GM20000 (cell line): ENCODE measurements at regions not wholly inside any gene's neighbourhood (a gene's known extent, or its start where the extent isn't known, plus 50 kb on each side); places are given as distances from the start of the nearest gene placed in this dataset.
"Not testable (repeated sequence)": the region's sequence is repeated elsewhere in the genome, so short reads cannot be mapped to it uniquely, and the experiment has no call there.

Experiments
- DNase-seq: peaks from one replicate; pipeline ENCODE4 v3.0.0; 2012; ENCODE audit warnings: low spot score

GRCh38 chr9:138174954-138175353, 297.4 kb downstream of the CACNA1B start:
- DNase-seq = not testable (repeated sequence)

GRCh38 chr9:138175354-138175753, 297.8 kb downstream of the CACNA1B start:
- DNase-seq = not testable (repeated sequence)

GRCh38 chr9:138177091-138177490, 299.5 kb downstream of the CACNA1B start:
- not testable (repeated sequence) for DNase-seq

- DNase-seq = peak; percentile 8
Measured at GRCh38 chr9:138179003-138179402, 301.4 kb downstream of the CACNA1B start.

- not testable (repeated sequence) for DNase-seq
Measured at GRCh38 chr9:138179671-138180070, 302.1 kb downstream of the CACNA1B start.

- DNase-seq = not testable (repeated sequence)
Measured at GRCh38 chr9:138181963-138182362, 304.4 kb downstream of the CACNA1B start.

- not testable (repeated sequence) for DNase-seq
Measured at GRCh38 chr9:138197156-138197555, 319.6 kb downstream of the CACNA1B start.

GRCh38 chr9:138198963-138199362, 321.4 kb downstream of the CACNA1B start:
- DNase-seq = not testable (repeated sequence)

- DNase-seq = not testable (repeated sequence)
Measured at GRCh38 chr9:138199917-138200316, 322.3 kb downstream of the CACNA1B start.

GRCh38 chr9:138200481-138201142, 323.0 kb downstream of the CACNA1B start:
- DNase-seq = not testable (repeated sequence)

- DNase-seq = not testable (repeated sequence)
Measured at GRCh38 chr9:138201167-138201889, 323.7 kb downstream of the CACNA1B start.

GRCh38 chr9:138202043-138202442, 324.5 kb downstream of the CACNA1B start:
- not testable (repeated sequence) for DNase-seq

GRCh38 chr9:138203304-138203703, 325.7 kb downstream of the CACNA1B start:
- DNase-seq = not testable (repeated sequence)

- not testable (repeated sequence) for DNase-seq
Measured at GRCh38 chr9:138203872-138204271, 326.3 kb downstream of the CACNA1B start.

GRCh38 chr9:138206108-138206507, 328.5 kb downstream of the CACNA1B start:
- DNase-seq = not testable (repeated sequence)

- DNase-seq = not testable (repeated sequence)
Measured at GRCh38 chr9:138207300-138208179, 330.0 kb downstream of the CACNA1B start.

- not testable (repeated sequence) for DNase-seq
Measured at GRCh38 chr9:138209071-138209644, 331.6 kb downstream of the CACNA1B start.

GRCh38 chr9:138210388-138210986, 332.9 kb downstream of the CACNA1B start:
- DNase-seq = not testable (repeated sequence)

GRCh38 chr9:138211070-138211469, 333.5 kb downstream of the CACNA1B start:
- DNase-seq = not testable (repeated sequence)

- peak; percentile 7 for DNase-seq
Measured at GRCh38 chr9:138211544-138212219, 334.1 kb downstream of the CACNA1B start.

- not testable (repeated sequence) for DNase-seq
Measured at GRCh38 chr9:138212811-138213210, 335.2 kb downstream of the CACNA1B start.
